Left colon (tissue), 2 donors: ENCODE measurements at regions not wholly inside any gene's neighbourhood (a gene's known extent, or its start where the extent isn't known, plus 50 kb on each side); places are given as distances from the start of the nearest gene placed in this dataset.
"Not testable (repeated sequence)": the region's sequence is repeated elsewhere in the genome, so short reads cannot be mapped to it uniquely, and the experiment has no call there.

Source experiments
- ATAC-seq: fragments of 200-7000 bp; cut with Tn5 transposase; one replicate; pipeline ENCODE4 v1.9.1; 2020; ENCODE audit warnings: mild to moderate bottlenecking, moderate library complexity
- DNase-seq, 2 donors: peaks; one replicate each; pipeline ENCODE4 v3.0.0-alpha.2; 2020
- intact Hi-C, 2 donors: fragments of 100-400 bp; cut with DNase I in 1 of 2; cut with micrococcal nuclease in 1 of 2; formaldehyde crosslinking; loops; one replicate each; pipeline versions ENCODE4 v1.11.2 to v1.14.0; 2022; cut with DNase I, micrococcal nuclease
- donor health status: DM: no; HTN: no; CAD: no.
- donor health status: DM: yes; HTN: yes; CAD: no.

DNA sequence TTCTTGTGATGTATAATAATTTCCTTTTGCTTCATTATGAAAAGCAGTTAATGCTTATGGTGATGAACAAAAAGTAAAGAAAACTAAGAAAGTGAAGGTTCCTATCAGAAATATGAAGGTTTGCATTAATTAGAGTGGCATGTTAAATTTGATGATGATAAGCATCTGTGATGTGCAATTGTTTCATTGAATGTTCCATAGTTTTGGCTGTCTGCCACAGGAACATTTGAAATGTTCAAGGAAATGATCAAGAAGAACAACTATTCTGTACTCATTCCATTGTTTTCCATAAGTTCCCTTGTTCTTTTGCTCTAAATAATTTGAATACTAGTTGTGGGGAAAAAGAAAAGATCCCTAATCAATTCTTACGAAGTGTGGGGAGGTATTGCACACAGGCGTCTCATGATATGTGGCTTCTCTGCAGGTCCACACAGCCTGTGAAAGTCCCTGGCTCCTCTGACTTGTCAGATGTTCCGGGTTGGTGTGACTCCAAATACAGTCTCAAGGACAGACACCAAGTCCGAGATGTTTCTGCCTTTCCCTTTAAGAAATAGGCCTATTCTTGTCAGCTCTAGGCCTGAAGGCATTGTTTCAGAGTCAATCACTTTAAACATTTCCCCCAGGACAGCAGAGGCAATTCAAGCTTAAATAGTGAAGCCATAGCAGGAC lies 152.6 kb upstream of the MAST4 start:
- ATAC-seq (no peak), DNase-seq (no peak)
- intact Hi-C loops: no loop called here

DNA sequence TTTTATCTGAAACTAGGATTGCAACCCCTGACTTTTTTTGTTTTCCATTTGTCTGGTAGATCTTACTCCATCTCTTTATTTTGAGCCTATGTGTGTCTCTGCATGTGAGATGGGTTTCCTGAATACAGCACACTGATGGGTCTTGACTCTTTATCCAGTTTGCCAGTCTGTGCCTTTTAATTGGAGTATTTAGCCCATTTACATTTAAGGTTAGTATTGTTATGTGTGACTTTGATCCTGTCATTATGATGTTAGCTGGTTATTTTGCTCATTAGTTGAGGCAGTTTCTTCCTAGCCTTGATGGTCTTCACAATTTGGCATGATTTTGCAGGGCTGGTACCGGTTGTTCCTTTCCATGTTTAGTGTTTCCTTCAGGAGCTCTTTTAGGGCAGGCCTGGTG lies 148.1 kb upstream of the MAST4 start:
- ATAC-seq, DNase-seq, intact Hi-C loops: not testable (repeated sequence)

DNA sequence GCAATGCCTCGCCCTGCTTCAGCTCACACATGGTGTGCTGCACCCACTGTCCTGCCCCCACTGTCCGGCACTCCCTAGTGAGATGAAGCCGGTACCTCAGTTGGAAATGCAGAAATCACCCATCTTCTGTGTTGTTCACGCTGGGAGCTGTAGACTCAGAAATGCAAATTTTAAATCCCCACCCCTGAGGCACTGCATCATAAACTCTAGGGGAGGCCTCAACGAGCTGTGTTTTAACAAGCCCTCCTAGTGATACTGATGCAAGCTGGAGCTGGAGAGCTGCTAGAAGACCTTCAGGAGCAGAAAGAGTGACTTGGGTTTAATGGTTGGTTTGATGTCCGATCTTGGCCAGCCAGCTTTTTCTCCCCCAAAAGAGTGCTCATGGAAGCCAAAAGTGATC lies 146.0 kb upstream of the MAST4 start:
- intact Hi-C loops: no loop called here
- no peak for ATAC-seq
- no peak for DNase-seq

DNA sequence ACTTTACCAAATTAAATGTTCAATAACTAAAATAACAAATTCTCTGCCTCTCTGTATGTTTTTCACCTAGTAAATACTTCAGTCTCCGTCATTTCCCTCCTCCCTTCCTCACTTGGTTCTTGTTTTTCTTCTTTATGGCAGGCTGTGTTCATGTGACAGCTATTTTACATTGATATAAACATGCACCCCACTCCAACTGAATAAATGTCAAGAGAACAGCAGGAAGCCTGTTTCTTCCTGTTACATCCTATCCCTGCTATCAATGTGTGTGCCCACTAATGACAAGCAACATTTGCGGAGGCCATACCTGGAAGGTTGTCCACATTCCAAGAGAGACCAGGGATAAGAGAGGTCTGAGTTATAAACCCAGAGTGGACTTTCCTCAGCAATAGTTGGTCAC lies 145.2 kb upstream of the MAST4 start:
- intact Hi-C loops: no loop called here

DNA sequence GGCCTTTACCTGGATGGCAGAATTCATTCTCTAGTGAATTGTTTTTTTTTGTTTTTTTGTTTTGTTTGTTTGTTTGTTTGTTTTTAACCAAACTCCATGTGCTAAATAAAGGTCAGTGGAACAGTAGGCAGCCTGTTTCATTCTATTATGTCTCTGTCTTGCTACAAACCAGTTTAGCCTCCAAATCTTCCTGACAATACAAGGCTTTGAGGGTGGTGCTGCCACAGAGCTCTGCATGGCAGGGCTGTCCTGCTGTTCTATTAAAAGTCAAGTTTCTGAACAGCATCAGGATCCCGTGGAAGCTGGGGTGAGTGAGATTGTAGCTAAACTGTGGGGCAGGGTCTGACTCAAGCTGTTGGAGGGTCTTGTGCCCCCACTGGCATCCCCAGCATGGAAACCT lies 144.1 kb upstream of the MAST4 start:
- no peak for ATAC-seq
- DNase-seq: no peak
- intact Hi-C loops: no loop called here

More for the DNA sequence above, 145.2 kb upstream of the MAST4 start:
- DNase-seq (no peak), ATAC-seq (no peak)

- ATAC-seq (no peak), DNase-seq (no peak)
- intact Hi-C loops: no loop called here
These were observed 141.8 kb upstream of the MAST4 start for GRCh38 chr5:66454186-66455078.

DNA sequence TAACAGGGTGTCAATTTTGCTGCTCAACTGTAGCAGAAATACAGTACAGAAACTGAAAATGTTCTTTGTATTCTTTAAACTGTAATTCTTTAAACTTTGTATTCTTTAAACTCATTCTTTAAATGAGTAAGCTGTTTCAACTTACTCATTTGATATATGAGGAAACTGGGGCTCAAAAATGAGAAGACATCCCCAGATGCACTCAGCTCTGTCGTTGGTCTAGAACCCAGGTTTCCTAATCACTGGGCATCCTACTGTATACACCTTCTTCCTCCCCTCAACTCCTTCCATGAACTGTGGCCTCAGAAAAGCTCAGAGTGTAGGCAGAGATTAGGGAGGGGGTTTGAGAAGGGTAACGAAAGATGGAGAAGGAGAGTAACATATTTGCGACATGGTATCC lies 136.5 kb upstream of the MAST4 start:
- no peak for ATAC-seq
- intact Hi-C loops: no loop called here
- no peak for DNase-seq

DNA sequence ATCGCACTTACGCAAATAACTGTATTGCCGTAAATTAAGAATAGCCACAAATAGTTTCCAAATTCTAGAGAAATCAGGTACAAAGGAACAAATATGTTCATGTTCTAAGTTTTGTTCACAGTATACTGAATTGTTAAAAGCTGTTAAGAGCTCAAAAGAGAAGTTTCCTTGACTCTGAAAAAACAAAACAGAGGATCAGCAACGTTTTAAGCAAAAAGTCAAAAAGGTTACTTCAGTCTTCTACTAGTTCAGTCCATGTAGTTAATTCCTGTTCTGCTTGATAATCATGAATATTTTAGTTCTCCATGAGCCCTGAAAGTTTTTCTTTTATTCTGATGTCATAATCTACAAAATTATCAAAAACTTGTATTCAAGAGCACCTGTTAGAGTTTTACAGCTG lies 128.6 kb upstream of the MAST4 start:
- ATAC-seq: no peak

DNA sequence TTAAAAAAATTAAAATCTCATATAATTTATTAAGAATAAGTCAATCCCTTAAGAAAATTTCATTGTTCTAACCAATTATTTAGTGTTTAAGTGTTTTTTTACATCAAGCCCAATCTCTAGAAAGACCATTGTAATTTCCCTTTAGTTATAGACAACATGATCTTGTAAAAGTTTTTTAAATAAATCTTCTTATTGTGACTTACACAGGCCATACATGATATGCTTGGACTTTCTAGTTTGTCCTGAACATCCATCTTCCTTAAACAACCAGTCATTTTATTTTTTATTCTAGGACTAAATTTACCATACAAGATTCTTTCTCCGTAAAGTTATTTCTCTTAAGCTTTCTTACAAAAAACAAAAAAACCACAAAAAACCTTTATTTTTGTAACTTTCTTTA lies 126.5 kb upstream of the MAST4 start:
- intact Hi-C loops: no loop called here
- DNase-seq: no peak
- ATAC-seq: no peak

More for the DNA sequence above, 128.6 kb upstream of the MAST4 start:
- no peak for DNase-seq
- intact Hi-C loops: no loop called here

DNA sequence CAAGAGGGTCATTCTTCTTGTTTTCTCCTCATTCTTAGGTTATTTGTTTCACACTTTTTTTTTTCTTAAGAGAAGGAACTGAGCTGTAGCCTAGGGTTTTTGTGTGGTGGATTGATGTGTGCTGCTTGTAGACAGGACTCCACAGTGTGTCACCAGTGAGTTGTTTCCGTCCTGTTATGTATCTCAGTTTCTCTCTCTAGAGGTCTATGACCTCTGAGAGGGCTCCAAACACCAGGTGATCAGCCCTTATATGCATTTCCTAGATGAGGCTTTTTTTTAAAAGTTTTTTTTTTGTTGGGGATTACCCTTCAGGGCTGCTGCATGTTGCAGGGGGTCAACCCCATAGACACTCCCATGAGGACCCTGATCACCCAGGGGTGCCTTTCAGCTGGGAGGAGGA lies 124.2 kb upstream of the MAST4 start:
- DNase-seq (no peak), ATAC-seq (no peak)
- intact Hi-C loops: no loop called here

DNA sequence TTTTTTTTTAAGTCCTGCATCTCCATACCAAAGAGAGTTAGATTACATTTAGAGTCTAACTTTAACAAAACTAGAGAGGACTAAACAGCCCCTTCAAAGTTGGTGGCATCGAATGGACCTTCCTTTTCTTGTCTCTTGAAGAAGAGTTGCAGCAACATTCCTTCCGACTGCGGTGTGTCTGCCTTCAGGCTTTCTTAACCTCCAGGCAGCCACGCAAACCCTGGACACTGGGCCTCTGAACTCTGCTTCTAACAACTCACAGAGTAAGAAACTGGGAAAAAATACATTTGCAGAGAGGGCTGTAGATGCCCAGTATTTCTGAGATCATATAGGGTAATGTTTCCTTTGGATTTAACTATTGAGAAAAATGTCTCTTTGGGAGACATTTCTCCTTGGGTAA lies 120.5 kb upstream of the MAST4 start:
- ATAC-seq (no peak), DNase-seq (no peak)
- intact Hi-C loops: no loop called here

DNA sequence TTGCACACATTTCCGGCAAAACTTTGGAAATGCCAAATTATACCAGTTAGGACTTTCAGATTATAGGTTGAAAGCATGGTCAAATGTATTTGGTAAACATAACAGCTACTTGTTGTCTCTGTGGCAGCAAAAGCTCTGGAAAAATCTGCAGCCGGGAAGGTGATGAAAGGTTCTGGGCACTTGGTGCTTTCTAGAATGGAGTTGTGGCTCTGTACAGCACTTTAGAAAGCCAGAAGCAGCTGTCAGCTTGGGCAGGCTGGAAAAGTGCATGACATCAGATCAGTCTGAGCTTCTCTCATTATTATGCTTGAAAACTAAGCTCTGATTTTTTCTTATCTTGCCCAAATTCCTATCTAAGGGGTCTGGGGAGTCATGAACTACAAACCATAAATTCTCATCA lies 118.6 kb upstream of the MAST4 start:
- intact Hi-C loops: no loop called here
- no peak for ATAC-seq
- no peak for DNase-seq

DNA sequence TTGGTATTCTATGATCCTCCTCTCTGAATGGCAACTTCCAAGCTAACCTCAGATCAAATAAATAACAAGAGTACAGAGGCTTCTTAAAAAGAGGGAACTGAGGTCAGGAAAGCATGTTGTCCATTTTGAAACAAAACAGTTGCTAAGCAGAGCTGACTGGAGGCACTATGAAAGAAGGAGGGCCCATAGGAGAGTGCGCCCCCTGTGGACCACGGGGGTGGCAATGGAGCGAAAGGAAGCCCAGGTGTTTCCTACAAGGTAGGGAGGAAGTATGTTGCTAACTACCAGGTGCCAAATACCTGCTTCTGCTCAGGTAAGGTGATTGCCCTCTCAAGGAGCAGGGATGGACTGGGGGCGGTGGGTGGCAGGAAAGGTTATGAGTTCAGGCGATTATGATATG lies 101.8 kb upstream of the MAST4 start:
- DNase-seq (no peak), ATAC-seq (no peak)
- intact Hi-C loops: no loop called here

DNA sequence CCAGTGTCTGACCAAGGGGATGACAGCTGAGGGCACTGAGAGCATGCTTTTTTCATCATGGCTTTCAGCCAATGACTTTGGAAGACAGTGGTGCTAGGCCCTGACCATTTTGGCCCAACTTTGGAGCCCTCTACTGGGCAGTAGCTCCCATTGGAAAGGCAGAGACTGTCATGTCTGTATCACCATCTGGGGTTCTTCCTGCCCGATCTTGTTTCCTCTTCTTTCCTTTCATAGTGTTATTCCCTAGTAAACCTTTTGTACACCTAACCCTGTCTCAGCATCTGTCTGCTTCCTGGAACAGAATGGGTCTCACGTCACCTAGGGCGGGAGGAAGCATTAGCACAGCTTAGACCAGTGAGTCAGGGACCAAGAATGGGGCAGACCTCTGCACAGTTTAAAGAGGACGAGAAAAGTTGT lies 97.4 kb upstream of the MAST4 start:
- no peak for ATAC-seq
- DNase-seq: no peak
- intact Hi-C loops: no loop called here

DNA sequence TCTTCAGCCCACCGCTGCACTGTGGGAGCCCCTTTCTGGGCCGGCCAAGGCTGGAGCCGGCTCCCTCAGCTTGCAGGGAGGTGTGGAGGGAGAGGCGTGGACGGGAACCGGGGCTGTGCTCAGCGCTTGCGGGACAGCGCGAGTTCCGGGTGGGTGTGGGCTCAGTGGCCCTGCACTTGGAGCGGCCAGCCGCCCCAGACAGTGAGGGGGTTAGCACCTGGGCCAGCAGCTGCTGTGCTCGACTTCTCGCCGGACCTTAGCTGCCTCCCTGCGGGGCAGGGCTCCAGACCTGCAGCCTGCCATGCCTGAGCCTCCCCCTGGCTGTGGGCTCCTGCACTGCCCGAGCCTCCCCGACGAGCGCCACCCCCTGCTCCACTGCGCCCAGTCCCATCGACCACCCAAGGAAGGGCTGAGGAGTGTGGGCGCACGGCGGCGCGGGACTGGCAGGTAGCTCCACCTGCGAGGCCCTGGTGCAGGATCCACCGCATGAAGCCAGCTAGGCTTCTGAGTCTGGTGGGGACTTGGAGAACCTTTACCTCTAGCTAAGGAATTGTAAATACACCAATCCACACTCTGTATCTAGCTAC lies 92.9 kb upstream of the MAST4 start:
- ATAC-seq (no peak), DNase-seq (no peak)
- intact Hi-C loops: no loop called here

DNA sequence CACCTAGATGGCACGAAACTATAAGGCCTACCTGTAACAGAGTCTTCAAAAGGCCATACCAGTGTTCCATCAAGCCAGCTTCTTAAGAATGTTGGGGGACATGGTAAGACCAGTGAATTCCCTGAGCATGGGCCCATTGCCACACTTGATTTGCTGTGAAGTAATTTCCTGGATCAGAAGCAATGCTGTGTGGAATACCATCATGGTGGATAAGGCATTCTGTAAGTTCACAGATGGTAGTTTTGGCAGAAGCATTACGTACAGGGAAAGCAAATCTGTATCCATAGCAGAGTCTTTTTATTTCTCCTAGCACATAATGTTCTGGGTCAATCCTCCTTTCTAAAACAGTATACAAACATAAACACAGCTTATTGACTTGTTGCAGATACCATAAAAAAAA lies 89.1 kb upstream of the MAST4 start:
- intact Hi-C loops: no loop called here
- DNase-seq (no peak), ATAC-seq (no peak)

- DNase-seq (no peak), ATAC-seq (no peak)
- intact Hi-C loops: no loop called here
These were observed 84.7 kb upstream of the MAST4 start for GRCh38 chr5:66511491-66511890.

- ATAC-seq (no peak), DNase-seq (no peak)
- intact Hi-C loops: no loop called here
These were observed 83.1 kb upstream of the MAST4 start for GRCh38 chr5:66513130-66513529.

DNA sequence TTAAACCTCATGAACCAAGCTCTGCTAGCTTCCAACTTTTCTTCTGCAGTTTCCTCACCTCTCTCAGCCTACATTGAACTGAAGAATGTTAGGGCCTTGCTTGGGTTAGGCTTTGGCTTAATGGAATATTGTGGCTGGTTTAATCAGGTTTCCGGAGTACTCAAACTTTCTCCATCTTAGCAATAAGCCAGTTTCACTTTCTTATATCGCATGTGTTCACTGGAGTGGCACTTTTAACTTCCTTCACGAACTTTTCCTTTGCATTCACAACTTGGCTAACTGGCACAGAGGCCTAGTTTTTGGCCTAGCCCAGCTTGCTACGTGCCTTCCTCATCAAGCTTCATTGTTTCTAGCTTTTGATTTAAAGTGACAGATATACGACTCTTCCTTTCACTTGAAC lies 81.0 kb upstream of the MAST4 start:
- intact Hi-C loops: no loop called here
- DNase-seq: no peak
- ATAC-seq: no peak

DNA sequence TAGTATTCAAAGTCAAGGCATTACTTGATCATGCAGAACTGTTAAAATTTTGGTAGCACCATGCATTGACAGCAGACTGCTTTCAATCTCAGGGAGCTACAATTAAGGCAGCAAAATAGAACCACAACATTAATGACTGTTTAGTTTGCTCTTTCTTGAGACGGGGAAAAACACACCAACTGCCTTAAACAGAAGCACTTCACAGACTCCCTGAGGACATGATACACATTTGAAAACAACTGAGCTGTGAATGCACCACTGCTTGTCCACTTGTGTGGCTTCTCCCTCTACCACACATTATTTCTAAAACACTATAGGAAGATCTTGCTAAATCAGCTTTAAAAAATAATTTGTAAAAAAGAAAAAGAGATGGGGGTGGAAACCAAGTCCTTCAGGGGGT lies 79.6 kb upstream of the MAST4 start:
- no peak for DNase-seq
- intact Hi-C loops: no loop called here

More for the DNA sequence above, 79.6 kb upstream of the MAST4 start:
- ATAC-seq: no peak
